A549 (cell line): ENCODE measurements at regions not wholly inside any gene's neighbourhood (a gene's known extent, or its start where the extent isn't known, plus 50 kb on each side); places are given as distances from the start of the nearest gene placed in this dataset.

Source experiments
- ATAC-seq, 2 experiments: fragments of 200-7000 bp in 1 of 2; fragments of >200 bp in 1 of 2; cut with Nextera tagmentation in 1 of 2; cut with Tn5 transposase in 1 of 2; 3 replicates each; pipeline versions ENCODE4 v1.8.0 to v1.9.1; 2018 to 2020; ENCODE audit warnings: mild to moderate bottlenecking in 1 of 2, moderate library complexity in 1 of 2
- CTCF ChIA-PET: fragments of 300-600 bp; sonication (Branson Sonifier 250); formaldehyde crosslinking; extraction: SDS; loops from one replicate; lab custom pipeline; 2021; ENCODE audit warnings: antibody characterized with exemption, inconsistent platforms; lab: Yijun Ruan, JAX
- POLR2A ChIA-PET: fragments of 350-600 bp; formaldehyde crosslinking; extraction: SDS; loops from one replicate; lab custom pipeline; 2021; ENCODE audit warnings: antibody characterized with exemption, inconsistent platforms; lab: Yijun Ruan, JAX
- DNase-seq, 2 experiments: peaks; one replicate each; pipeline versions ENCODE4 v3.0.0 to v3.0.0-alpha.2; 2011 to 2016; ENCODE audit warnings: low read depth in 1 of 2, low spot score in 1 of 2
- FAIRE-seq: peaks from 2 replicates; lab custom pipeline; 2011; peaks lifted over from hg19 to GRCh38; lab: Jason Lieb, UNC
- H3K27ac ChIP-seq, 2 experiments: fragments of >200 bp; sonication (Bioruptor Twin); formaldehyde crosslinking; 3 replicates each; pipeline ENCODE4 v1.5.1; 2016 to 2017
- H3K4me1 ChIP-seq: fragments of >200 bp; sonication (Bioruptor Twin); formaldehyde crosslinking; 3 replicates; pipeline ENCODE4 v1.6.1; 2016
- H3K4me2 ChIP-seq: fragments of >200 bp; sonication (Bioruptor Twin); formaldehyde crosslinking; 3 replicates; pipeline ENCODE4 v1.6.1; 2016
- H3K4me3 ChIP-seq: fragments of >200 bp; sonication (Bioruptor Twin); formaldehyde crosslinking; 3 replicates; pipeline ENCODE4 v1.5.1; 2016
- H3K9me3 ChIP-seq: fragments of >200 bp; sonication (Bioruptor Twin); formaldehyde crosslinking; 3 replicates; pipeline ENCODE4 v1.6.1; 2016
- CEBPB ChIP-seq, 2 experiments: fragments of >200 bp in 1 of 2; sonication (Bioruptor Twin) in 1 of 2; formaldehyde crosslinking in 1 of 2; IDR thresholded peaks; 2 replicates each; pipeline ENCODE4 v1.6.1; 2012 to 2016
- CHD2 ChIP-seq: fragments of 150-350 bp; IDR thresholded peaks from 2 replicates; pipeline ENCODE4 v1.6.1; 2014; ENCODE audit warnings: low read length; ENCODE audit not compliant: partially characterized antibody
- CHD4 ChIP-seq: fragments of 200-600 bp; sonication (generic); IDR thresholded peaks from 2 replicates; pipeline ENCODE4 v1.6.1; 2016; ENCODE audit warnings: antibody characterized with exemption, mild to moderate bottlenecking, borderline replicate concordance
- EP300 ChIP-seq, 2 experiments: fragments of >200 bp; sonication (Bioruptor Twin); formaldehyde crosslinking; IDR thresholded peaks; 2 replicates in 1 of 2; 3 replicates in 1 of 2; pipeline ENCODE4 v1.6.1; 2016 to 2017
- ESRRA ChIP-seq: fragments of 150-350 bp; IDR thresholded peaks from 2 replicates; pipeline ENCODE4 v1.6.1; 2014; ENCODE audit warnings: mild to moderate bottlenecking, low read length, borderline replicate concordance
- FOSB ChIP-seq: fragments of 250-450 bp; sonication (Bioruptor Pico); IDR thresholded peaks from 2 replicates; pipeline ENCODE4 v1.5.0; 2020; ENCODE audit warnings: mild to moderate bottlenecking, moderate library complexity
- FOSL2 ChIP-seq, 2 experiments: fragments of 450-650 bp in 1 of 2; fragments of >200 bp in 1 of 2; sonication (Bioruptor Twin) in 1 of 2; formaldehyde crosslinking; IDR thresholded peaks; 2 replicates each; pipeline versions ENCODE4 v1.5.0 to v1.6.1; 2016 to 2020; ENCODE audit warnings: mild to moderate bottlenecking in 1 of 2, moderate library complexity in 1 of 2
- GATA3 ChIP-seq: IDR thresholded peaks from 2 replicates; pipeline ENCODE4 v1.6.1; 2012; ENCODE audit warnings: borderline replicate concordance
- HDAC2 ChIP-seq: fragments of 200-600 bp; sonication (generic); IDR thresholded peaks from 2 replicates; pipeline ENCODE4 v1.6.1; 2016
- HES2 ChIP-seq: fragments of >200 bp; sonication (Bioruptor Twin); formaldehyde crosslinking; IDR thresholded peaks from 2 replicates; pipeline ENCODE4 v1.6.1; 2016
- HEYL ChIP-seq: fragments of 250-450 bp; sonication (Bioruptor Pico); IDR thresholded peaks from 2 replicates; pipeline ENCODE4 v1.8.0; 2021; ENCODE audit warnings: mild to moderate bottlenecking, moderate library complexity
- HOXA7 ChIP-seq: fragments of 250-450 bp; sonication (Bioruptor Pico); IDR thresholded peaks from 2 replicates; pipeline ENCODE4 v1.5.0; 2020; ENCODE audit warnings: mild to moderate bottlenecking, moderate library complexity
- HOXB5 ChIP-seq: fragments of 250-450 bp; sonication (Bioruptor Pico); IDR thresholded peaks from 2 replicates; pipeline ENCODE4 v1.5.0; 2020; ENCODE audit warnings: mild to moderate bottlenecking, moderate library complexity
- KDM1A ChIP-seq: fragments of 200-600 bp; sonication (generic); IDR thresholded peaks from 2 replicates; pipeline ENCODE4 v1.6.1; 2016; ENCODE audit warnings: low read depth, mild to moderate bottlenecking
- MAFK ChIP-seq: fragments of 450-650 bp; IDR thresholded peaks from 2 replicates; pipeline ENCODE4 v1.6.1; 2014; ENCODE audit not compliant: partially characterized antibody
- MYC ChIP-seq: IDR thresholded peaks from 2 replicates; pipeline ENCODE4 v1.6.1; 2012; ENCODE audit warnings: mild to moderate bottlenecking, inconsistent platforms, low read length, improper control_type of control experiment, borderline replicate concordance
- NFE2L2 ChIP-seq: fragments of 150-350 bp; conservative IDR thresholded peaks from 2 replicates; pipeline ENCODE4 v1.6.1; 2014; ENCODE audit warnings: low read length
- NR3C1 ChIP-seq: fragments of >200 bp; sonication (Bioruptor Twin); formaldehyde crosslinking; IDR thresholded peaks from 3 replicates; pipeline ENCODE4 v1.6.1; 2017
- POLR2A ChIP-seq: IDR thresholded peaks from 2 replicates; pipeline ENCODE4 v1.6.1; 2012; ENCODE audit warnings: mild to moderate bottlenecking, low read length
- RARB ChIP-seq: fragments of 250-450 bp; sonication (Bioruptor Pico); IDR thresholded peaks from 2 replicates; pipeline ENCODE4 v1.8.0; 2021; ENCODE audit warnings: mild to moderate bottlenecking, moderate library complexity
- RFX5 ChIP-seq: fragments of 450-650 bp; IDR thresholded peaks from 2 replicates; pipeline ENCODE4 v1.7.1; 2014; ENCODE audit warnings: antibody characterized with exemption, mild to moderate bottlenecking, moderate library complexity
- SMC3 ChIP-seq: fragments of >200 bp; sonication (Bioruptor Twin); formaldehyde crosslinking; IDR thresholded peaks from 3 replicates; pipeline ENCODE4 v1.6.1; 2018; ENCODE audit warnings: inconsistent platforms
- TFCP2L1 ChIP-seq: fragments of 250-450 bp; sonication (Bioruptor Pico); IDR thresholded peaks from 2 replicates; pipeline ENCODE4 v1.5.0; 2021; ENCODE audit warnings: mild to moderate bottlenecking
- ZC3H11A ChIP-seq: fragments of 450-650 bp; IDR thresholded peaks from 2 replicates; pipeline ENCODE4 v1.6.1; 2014; ENCODE audit warnings: antibody characterized with exemption, mild to moderate bottlenecking
- ZFP36 ChIP-seq: fragments of 450-650 bp; IDR thresholded peaks from 2 replicates; pipeline ENCODE4 v1.6.1; 2014; ENCODE audit warnings: borderline replicate concordance; ENCODE audit not compliant: partially characterized antibody
- WGBS: methylation state at CpG from one replicate; pipeline ENCODE4 v1.1.6; 2017; ENCODE audit errors: missing lambda C conversion rate; 5-methylcytosine and 5-hydroxymethylcytosine counted together
- TF ChIP-seq, protein P1 (sequence below): fragments of >200 bp; sonication (Bioruptor Twin); formaldehyde crosslinking; IDR thresholded peaks from 3 replicates; pipeline ENCODE4 v1.5.1; 2016
- TF ChIP-seq, protein P2 (sequence below): fragments of 250-450 bp; sonication (Bioruptor Pico); IDR thresholded peaks from 2 replicates; pipeline ENCODE4 v1.5.0; 2020; ENCODE audit warnings: low read depth, mild to moderate bottlenecking, moderate library complexity

DNA sequence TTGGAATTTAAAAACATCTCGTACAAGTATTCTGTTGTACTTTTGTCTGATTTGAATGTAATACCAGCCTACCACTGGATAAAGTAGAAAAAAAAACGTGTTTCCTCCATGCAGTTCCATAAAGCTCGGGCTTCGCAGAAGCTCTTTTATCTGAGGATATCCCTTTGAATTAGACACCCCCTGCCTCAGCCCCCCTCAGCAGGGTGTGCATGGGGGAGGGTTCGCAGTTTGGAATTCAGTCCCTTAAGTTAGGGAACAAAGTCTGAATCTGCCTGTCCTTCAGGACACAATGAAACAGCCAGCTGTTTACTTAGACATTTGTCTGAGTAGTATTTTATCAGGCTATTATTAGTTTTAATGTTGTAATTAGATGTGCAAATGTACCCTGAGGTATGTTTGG lies 234.0 kb upstream of the CAND1 start:
- DNase-seq = no peak
- POLR2A ChIA-PET = interaction anchor here (0.6 to 1.0 kb wide), 2 partner anchors 234 to 251 kb away, joined by 3 read pairs; no protein-coding TSS in a partner anchor
- Histone ChIP-seq H3K4me1 (peaks cover 23% of the 10 kb centered on the region), H3K4me2 (no peak overlapping the region; the same call in 2 of the 3 replicates), H3K27ac (no peak overlapping the region), H3K9me3 (0 out of 3 replicates have a peak, but pooled peaks cover 6% of the 10 kb centered on the region), H3K4me3 (no peak overlapping the region)
- no peak for ATAC-seq
- TF ChIP-seq CHD2 = no peak
- TF ChIP-seq GATA3 = no peak
- TF ChIP-seq TFCP2L1 = no peak
- no peak for TF ChIP-seq ESRRA
- no peak for TF ChIP-seq NR3C1
- TF ChIP-seq KDM1A = no peak
- TF ChIP-seq CHD4 = no peak
- TF ChIP-seq RFX5 = no peak
- TF ChIP-seq CEBPB (IDR thresholded peaks at IDR 0.05) = no peak
- TF ChIP-seq HES2 = no peak
- no peak for TF ChIP-seq FOSB (CRISPR knock-in tag)
- TF ChIP-seq FOSL2 (IDR thresholded peaks at IDR 0.05) = no peak
- TF ChIP-seq FOSL2 (CRISPR knock-in tag; IDR thresholded peaks at IDR 0.05) = no peak
- no peak for TF ChIP-seq SMC3
- no peak for TF ChIP-seq ZC3H11A
- no peak for TF ChIP-seq RARB (CRISPR knock-in tag)
- TF ChIP-seq ZFP36 = no peak
- no peak for TF ChIP-seq HDAC2
- TF ChIP-seq HOXA7 (CRISPR knock-in tag) = no peak
- TF ChIP-seq, protein P1, sequence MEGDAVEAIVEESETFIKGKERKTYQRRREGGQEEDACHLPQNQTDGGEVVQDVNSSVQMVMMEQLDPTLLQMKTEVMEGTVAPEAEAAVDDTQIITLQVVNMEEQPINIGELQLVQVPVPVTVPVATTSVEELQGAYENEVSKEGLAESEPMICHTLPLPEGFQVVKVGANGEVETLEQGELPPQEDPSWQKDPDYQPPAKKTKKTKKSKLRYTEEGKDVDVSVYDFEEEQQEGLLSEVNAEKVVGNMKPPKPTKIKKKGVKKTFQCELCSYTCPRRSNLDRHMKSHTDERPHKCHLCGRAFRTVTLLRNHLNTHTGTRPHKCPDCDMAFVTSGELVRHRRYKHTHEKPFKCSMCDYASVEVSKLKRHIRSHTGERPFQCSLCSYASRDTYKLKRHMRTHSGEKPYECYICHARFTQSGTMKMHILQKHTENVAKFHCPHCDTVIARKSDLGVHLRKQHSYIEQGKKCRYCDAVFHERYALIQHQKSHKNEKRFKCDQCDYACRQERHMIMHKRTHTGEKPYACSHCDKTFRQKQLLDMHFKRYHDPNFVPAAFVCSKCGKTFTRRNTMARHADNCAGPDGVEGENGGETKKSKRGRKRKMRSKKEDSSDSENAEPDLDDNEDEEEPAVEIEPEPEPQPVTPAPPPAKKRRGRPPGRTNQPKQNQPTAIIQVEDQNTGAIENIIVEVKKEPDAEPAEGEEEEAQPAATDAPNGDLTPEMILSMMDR = no peak
- WGBS = 59% methylated on average over 5 of the region's 5 CpGs
- CTCF ChIA-PET = interaction anchor here (1.1 to 2.0 kb wide), 2 partner anchors 10 to 18 kb away, joined by 3 to 6 read pairs; no protein-coding TSS in a partner anchor
- no peak for FAIRE-seq

DNA sequence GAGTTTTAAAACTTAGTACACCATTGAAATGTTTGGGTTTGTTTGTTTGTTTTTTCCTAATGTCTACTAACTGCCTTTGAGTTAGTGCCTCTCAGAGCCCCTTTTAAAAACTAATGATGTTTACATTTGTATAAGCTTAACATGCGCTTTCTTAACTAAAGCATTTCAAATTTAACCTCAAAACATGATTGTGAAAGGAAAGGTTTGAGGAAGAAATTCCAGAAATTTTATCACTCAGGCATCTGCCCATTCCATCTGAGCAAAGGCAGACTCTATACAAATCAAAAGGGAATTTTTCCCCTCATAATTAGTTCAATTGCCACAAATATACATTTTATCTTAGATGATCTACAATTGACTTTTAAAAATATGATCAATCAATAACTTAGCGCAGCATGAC lies 230.7 kb upstream of the CAND1 start:
- ChIA-PET CTCF (interaction anchor here (1.1 kb wide), 2 partner anchors 12 to 31 kb away, joined by 4 read pairs; no protein-coding TSS in a partner anchor), POLR2A (no interaction called here)
- DNase-seq (no peak), FAIRE-seq (no peak), ATAC-seq (no peak)
- peaks cover 39% of the 10 kb centered on the region for H3K4me1 ChIP-seq
- TF ChIP-seq GATA3 (no peak), HOXB5 (CRISPR knock-in tag) (no peak), POLR2A (no peak), NFE2L2 (no peak), CEBPB (IDR thresholded peaks at IDR 0.05) (no peak), CHD4 (no peak), RARB (CRISPR knock-in tag) (no peak), MAFK (no peak), SMC3 (no peak), MYC (no peak), HEYL (CRISPR knock-in tag) (no peak), EP300 (IDR thresholded peaks at IDR 0.05) (no peak)
- TF ChIP-seq, protein P2, sequence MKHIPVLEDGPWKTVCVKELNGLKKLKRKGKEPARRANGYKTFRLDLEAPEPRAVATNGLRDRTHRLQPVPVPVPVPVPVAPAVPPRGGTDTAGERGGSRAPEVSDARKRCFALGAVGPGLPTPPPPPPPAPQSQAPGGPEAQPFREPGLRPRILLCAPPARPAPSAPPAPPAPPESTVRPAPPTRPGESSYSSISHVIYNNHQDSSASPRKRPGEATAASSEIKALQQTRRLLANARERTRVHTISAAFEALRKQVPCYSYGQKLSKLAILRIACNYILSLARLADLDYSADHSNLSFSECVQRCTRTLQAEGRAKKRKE (CRISPR knock-in tag) = no peak
- WGBS = 84% methylated on average over 2 of the region's 2 CpGs
- no peak overlapping the region for H3K4me3 ChIP-seq
- no peak overlapping the region for H3K27ac ChIP-seq
- no peak overlapping the region for H3K4me2 ChIP-seq
- no peaks in the 10 kb centered on the region for H3K9me3 ChIP-seq
